Lung microvascular endothelial cell (primary cell): ENCODE measurements at regions not wholly inside any gene's neighbourhood (a gene's known extent, or its start where the extent isn't known, plus 50 kb on each side); places are given as distances from the start of the nearest gene placed in this dataset.

Experiments
- DNase-seq, 2 donors: peaks; one replicate each; pipeline versions ENCODE4 v3.0.0 to v3.0.0-alpha.2; 2010; ENCODE audit warnings: low read depth in 2 of 2

GRCh38 chr14:42241101-42241500 lies 634.4 kb downstream of the LRFN5 start:
- no peak for DNase-seq

DNA sequence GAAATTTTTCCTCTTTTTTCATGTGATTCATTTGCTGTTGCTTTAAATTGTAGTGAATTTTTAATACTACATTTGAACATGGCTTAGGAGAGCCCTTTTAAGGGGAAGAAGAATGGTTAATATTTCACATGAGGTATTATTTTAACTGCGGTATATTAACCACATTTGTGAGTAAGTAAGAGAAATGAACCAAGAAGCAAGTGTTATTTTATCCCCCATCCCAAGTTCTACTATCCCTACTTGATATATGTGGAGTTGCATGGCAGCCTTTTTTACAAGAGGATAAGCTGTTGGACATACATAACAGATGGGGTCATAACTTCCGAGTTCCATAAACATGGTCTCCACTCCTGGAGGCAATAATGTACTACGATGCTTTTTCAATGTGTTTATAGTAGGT lies 623.3 kb downstream of the LRFN5 start:
- no peak for DNase-seq

- no peak for DNase-seq
Observed at GRCh38 chr14:42229294-42229693, 622.6 kb downstream of the LRFN5 start.

- no peak for DNase-seq
Observed at GRCh38 chr14:42228611-42229010, 621.9 kb downstream of the LRFN5 start.

GRCh38 chr14:42224053-42224888 lies 617.6 kb downstream of the LRFN5 start:
- peak; percentile 30 to 38 for DNase-seq

DNA sequence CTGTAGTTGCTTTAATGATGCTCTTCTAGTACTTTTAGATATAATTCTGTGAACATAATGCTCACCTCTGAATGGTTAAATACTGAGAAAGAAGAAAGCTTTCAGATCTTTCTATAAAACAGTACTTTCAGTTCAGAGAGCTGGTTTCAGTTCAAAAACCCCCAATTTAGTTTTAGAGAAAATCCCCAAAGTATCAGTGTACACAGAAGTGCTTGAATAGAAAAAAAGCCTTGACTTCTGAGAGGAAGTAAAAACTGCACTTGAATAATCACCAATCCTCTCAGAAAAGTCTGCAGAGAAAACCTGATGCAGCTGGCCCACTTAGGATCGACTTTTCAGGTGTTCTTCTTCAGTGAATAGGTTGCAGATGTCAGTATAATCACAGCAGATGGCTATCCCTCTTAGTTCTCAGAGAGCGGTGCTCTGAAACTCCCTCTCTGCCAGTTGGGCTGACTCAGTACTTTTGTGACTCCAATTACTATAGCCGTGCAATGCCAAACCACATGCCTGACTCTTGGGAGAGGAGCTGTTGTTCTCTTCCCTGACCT lies 616.3 kb downstream of the LRFN5 start:
- DNase-seq, result no peak

DNA sequence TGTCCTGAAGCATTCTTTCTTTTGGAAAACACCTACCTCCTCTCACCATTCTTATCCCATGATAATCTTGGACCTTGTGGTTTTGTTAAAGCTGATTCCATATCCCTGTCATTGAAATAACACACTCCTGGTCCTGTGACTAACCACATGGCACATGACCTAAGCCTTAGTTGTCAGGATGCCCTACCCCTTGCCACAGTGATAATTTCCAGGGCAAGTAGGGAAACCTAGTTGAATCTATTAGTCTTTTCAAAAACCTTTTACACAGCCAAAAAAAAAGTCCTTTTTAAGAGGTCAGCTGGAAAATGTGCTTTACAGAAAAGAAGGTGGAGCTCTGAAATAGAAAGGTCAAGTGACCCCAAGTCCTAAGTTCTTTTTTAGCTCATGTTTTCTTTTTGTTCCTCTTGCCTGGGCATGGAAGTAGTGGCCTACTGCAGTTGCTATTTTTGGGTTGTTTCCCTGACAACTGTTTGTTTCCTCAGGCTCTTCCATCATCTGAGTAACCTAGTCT lies 608.4 kb downstream of the LRFN5 start:
- DNase-seq, result peak in 1 of 2 donors; percentile 26

DNA sequence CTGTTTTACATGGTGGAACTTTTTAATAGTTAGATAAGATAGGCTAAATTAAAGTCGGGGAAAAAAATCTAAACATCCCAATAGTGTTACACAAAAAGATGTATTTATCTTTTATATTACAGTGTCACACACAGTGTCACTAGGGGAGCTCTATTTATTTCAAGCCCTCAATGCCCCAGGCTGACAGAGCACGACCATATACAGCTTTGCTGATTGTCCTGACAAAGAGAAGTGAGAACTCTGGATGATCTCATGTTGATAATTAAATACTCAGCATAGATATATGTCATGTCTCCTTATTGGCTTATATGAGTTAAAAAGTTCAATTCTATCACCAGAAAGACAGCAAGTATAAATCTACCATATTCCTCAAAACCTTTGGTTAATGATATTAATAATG lies 594.3 kb downstream of the LRFN5 start:
- no peak for DNase-seq

- no peak for DNase-seq
Observed at GRCh38 chr14:42198010-42198409, 591.3 kb downstream of the LRFN5 start.

DNA sequence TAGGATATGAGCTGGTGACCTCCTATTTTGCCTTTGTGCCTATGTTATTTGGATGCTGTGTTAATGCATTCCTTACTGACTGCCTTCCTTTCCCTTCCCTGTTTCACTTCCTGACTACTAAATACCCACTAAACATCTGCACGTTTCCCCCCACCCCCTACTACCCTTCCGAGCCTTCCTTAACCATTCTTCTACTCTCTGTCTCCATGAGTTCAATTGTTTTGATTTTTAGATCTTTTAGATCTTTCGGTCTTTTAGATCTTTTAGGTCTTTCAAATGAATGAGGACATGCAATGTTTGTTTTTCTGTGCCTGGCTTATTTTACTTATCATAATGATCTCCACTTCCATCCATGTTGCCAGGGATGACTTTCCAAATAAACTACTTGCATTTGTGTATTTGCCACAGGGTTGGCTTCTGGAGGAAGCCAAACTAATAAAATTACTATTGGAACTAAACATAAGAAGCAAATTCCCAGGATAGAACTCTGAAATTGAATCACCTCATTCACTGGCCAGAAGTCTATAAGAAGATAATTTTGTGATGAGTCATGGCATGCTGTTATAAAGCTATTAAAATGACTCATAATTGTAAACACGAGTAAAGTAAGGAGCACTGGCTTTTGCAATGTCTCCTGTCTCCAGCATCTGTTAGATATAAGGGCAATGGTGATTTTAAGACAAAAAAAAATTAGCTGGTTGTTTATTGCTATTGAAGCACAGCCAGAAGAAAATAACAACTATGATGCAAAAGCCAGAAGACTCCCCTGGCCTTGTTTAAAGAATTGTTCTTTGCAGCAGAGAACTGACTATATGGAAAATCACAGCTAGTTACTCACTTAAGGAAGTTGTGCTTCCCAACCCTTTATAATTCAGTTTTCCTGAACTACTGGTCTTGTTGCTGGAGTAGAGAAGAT lies 586.3 kb downstream of the LRFN5 start:
- peak in 1 of 2 donors; percentile 7 for DNase-seq

GRCh38 chr14:42190744-42191143 lies 584.1 kb downstream of the LRFN5 start:
- DNase-seq, result no peak

DNA sequence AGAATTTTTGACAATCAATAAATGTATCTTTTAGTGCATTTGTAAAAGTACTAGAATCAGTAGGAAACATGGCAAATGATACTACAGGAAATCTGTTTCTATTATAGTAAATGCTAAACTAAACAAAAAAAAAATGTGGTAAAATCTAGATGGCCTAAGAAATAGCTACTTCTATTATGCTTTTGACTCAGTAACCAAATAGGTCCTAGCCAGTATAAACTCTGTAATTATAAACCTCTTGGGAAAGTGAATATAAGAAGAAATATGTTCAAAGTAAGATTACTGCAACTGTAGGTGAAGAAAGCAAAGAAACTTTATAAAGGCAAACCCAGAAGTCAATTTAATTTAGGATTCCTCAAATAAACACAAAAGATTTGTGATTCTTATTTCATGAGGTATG lies 581.2 kb downstream of the LRFN5 start:
- no peak for DNase-seq

- DNase-seq, result no peak
Observed at GRCh38 chr14:42185718-42186117, 579.0 kb downstream of the LRFN5 start.

GRCh38 chr14:42174357-42174756 lies 567.7 kb downstream of the LRFN5 start:
- no peak for DNase-seq

DNA sequence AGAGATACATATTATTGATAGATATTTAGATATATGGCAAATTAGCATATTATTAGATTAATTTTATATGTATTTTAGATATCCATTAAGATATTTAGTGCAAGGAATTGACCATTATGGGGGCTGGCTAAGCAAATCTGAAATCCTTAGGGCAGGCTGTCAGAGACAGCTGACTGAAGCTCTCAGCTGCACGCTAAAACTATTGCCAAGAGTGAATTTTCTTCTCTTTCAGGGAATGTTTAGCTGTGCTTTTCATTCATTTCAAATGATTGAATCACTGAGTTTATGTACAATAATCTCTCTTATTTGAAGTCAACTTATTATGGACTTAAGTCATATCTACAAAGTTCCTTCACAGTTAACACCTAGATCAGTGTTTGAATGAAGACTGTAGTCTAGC lies 566.5 kb downstream of the LRFN5 start:
- no peak for DNase-seq

GRCh38 chr14:42172304-42172703 lies 565.6 kb downstream of the LRFN5 start:
- no peak for DNase-seq

GRCh38 chr14:42163136-42163535 lies 556.5 kb downstream of the LRFN5 start:
- DNase-seq, result no peak

- no peak for DNase-seq
Observed at GRCh38 chr14:42159138-42159537, 552.5 kb downstream of the LRFN5 start.

DNA sequence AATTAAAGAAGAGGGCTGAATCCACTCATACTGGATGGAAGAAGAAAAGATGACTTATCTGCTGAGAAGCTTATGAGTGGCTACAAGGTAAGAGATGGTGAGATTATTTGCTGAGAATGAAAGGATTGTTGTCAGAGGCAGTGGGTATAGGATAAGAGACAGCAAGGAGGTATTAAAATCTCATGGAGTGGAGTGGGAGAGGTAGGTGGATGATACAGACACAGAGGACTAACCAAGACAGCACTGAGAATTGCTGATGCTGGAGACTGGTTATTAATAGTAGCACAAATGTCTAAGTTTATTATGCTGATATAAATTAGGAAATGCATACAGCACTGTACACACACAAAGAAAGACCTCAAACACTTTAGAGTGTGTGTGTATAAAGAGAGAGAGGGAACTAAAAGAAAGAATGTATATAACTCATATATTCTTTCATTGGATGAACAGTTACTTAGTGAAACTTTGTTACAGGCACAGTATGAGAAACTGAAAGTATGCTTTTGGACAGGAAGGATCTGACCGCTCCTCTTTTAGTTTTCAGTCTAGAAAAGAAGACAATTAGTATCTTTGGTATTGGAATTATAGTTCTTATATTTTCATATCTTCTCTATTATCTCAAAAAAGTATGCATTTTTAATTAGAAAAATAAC lies 543.1 kb downstream of the LRFN5 start:
- DNase-seq, result no peak

GRCh38 chr14:42145766-42146165 lies 539.1 kb downstream of the LRFN5 start:
- DNase-seq, result no peak

DNA sequence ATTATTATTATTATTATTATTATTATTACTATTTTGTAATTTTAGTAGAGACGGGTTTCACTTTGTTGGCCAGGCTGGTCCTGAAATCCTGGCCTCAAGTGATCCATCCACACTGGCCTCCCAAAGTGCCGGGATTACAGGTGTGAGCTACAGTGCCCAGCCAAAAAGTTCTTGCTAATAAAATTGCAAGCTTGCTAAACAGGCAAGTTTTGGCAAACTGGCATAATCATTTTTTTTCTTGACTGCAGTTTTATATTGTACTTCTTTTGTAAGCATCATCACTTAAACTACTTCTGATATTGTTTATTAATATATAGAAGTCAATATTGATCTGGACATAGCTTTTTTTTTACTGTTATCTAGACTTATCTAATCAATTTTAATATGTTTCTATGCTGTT lies 536.4 kb downstream of the LRFN5 start:
- no peak for DNase-seq

DNA sequence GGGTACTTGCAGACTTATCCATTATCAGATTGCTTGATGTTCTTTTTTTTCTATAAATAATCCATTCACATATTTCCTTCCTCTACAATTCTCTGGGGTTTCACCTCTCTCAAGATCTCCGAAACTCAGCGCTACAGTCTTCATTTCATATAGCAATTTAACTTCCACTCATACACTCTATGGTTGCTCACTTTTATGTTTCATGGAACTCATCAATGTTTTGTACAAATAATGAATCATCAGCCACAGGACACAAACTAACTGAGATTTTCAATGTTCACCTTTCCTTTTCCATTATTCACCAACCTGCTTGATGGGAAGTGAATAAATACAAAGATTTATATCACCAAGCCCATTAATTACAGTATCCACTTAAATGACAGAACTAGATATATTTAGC lies 534.7 kb downstream of the LRFN5 start:
- DNase-seq, result no peak
